Tibial nerve (tissue), 4 donors: ENCODE measurements at regions not wholly inside any gene's neighbourhood (a gene's known extent, or its start where the extent isn't known, plus 50 kb on each side); places are given as distances from the start of the nearest gene placed in this dataset.
"Not testable (repeated sequence)": the region's sequence is repeated elsewhere in the genome, so short reads cannot be mapped to it uniquely, and the experiment has no call there.

Experiments
- DNase-seq, 2 donors: peaks; one replicate each; pipeline ENCODE4 v3.0.0-alpha.2; 2019; ENCODE audit warnings: low spot score in 2 of 2
- H3K27ac ChIP-seq, 4 donors: fragments of 200-600 bp; sonication (generic) in 3 of 4; one replicate each; pipeline ENCODE4 v1.5.1; 2017 to 2019; ENCODE audit warnings: mild to moderate bottlenecking in 1 of 4
- H3K27me3 ChIP-seq, 2 donors: fragments of 200-600 bp; sonication (generic) in 1 of 2; one replicate each; pipeline versions ENCODE4 v1.5.1 to v1.6.0; 2017 to 2019
- H3K36me3 ChIP-seq, 3 donors: fragments of 200-600 bp; sonication (generic); one replicate each; pipeline ENCODE4 v1.5.1; 2018 to 2019
- H3K4me1 ChIP-seq, 4 donors: fragments of 200-600 bp; sonication (generic) in 3 of 4; one replicate each; pipeline ENCODE4 v1.5.1; 2017 to 2019
- H3K4me3 ChIP-seq, 4 donors: fragments of 200-600 bp; sonication (generic) in 3 of 4; one replicate each; pipeline ENCODE4 v1.5.1; 2017 to 2019; ENCODE audit warnings: mild to moderate bottlenecking in 1 of 4, moderate library complexity in 1 of 4
- H3K9me3 ChIP-seq, 4 donors: fragments of 200-600 bp; sonication (generic) in 3 of 4; one replicate each; pipeline ENCODE4 v1.5.1; 2017 to 2019
- EP300 ChIP-seq, 2 donors: sonication (generic); formaldehyde crosslinking; IDR thresholded peaks; one replicate each; pipeline ENCODE4 v1.6.1; 2017; ENCODE audit warnings: antibody characterized with exemption in 2 of 2, mild to moderate bottlenecking in 1 of 2
- POLR2A ChIP-seq, 2 donors: fragments of 450-650 bp; IDR thresholded peaks; one replicate each; pipeline ENCODE4 v1.6.1; 2017; ENCODE audit warnings: antibody characterized with exemption in 2 of 2, mild to moderate bottlenecking in 2 of 2, moderate library complexity in 2 of 2
- WGBS, 2 donors: methylation state at CpG; one replicate each; pipeline ENCODE4 v1.1.5; 2018; 5-methylcytosine and 5-hydroxymethylcytosine counted together
- TF ChIP-seq, protein P1 (sequence below), 5 experiments: fragments of 200-600 bp in 3 of 5; fragments of 450-650 bp in 2 of 5; sonication (generic) in 3 of 5; IDR thresholded peaks; one replicate each; pipeline ENCODE4 v1.5.1; 2016 to 2019; ENCODE audit warnings: antibody characterized with exemption in 5 of 5, mild to moderate bottlenecking in 3 of 5, moderate library complexity in 2 of 5

DNA sequence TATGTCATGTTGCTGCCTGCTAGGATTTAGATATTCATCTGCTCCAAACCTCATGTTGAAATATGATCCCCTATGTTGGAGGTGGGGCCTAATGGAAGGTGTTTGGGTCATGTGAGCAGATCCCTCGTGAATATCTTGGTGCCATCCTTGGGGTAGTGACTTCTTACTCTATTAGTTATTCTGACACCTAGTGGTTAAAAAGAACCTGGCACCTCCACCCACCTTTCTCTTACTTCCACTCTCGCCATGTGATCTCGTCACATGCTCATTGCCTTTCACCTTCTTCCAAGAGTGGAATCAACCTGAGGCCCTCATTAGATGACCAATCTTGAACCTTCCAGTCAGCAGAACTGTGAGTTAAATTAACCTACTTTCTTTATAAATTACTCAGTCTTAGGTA lies 549.4 kb upstream of the SYNCRIP start:
- Histone ChIP-seq H3K4me3 (no peak overlapping the region), H3K27me3 (no peaks in the 10 kb centered on the region), H3K36me3 (no peaks in the 10 kb centered on the region), H3K4me1 (no peaks in the 10 kb centered on the region), H3K9me3 (no peaks in the 10 kb centered on the region), H3K27ac (no peak overlapping the region)
- 65 to 76% methylated on average over 3 of the region's 3 CpGs for WGBS, 2 donors
- TF ChIP-seq, protein P1, sequence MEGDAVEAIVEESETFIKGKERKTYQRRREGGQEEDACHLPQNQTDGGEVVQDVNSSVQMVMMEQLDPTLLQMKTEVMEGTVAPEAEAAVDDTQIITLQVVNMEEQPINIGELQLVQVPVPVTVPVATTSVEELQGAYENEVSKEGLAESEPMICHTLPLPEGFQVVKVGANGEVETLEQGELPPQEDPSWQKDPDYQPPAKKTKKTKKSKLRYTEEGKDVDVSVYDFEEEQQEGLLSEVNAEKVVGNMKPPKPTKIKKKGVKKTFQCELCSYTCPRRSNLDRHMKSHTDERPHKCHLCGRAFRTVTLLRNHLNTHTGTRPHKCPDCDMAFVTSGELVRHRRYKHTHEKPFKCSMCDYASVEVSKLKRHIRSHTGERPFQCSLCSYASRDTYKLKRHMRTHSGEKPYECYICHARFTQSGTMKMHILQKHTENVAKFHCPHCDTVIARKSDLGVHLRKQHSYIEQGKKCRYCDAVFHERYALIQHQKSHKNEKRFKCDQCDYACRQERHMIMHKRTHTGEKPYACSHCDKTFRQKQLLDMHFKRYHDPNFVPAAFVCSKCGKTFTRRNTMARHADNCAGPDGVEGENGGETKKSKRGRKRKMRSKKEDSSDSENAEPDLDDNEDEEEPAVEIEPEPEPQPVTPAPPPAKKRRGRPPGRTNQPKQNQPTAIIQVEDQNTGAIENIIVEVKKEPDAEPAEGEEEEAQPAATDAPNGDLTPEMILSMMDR (IDR thresholded peaks at IDR 0.05): no peak
- TF ChIP-seq POLR2A (IDR thresholded peaks at IDR 0.05): no peak
- no peak for TF ChIP-seq EP300 (IDR thresholded peaks at IDR 0.05)
- DNase-seq: no peak

DNA sequence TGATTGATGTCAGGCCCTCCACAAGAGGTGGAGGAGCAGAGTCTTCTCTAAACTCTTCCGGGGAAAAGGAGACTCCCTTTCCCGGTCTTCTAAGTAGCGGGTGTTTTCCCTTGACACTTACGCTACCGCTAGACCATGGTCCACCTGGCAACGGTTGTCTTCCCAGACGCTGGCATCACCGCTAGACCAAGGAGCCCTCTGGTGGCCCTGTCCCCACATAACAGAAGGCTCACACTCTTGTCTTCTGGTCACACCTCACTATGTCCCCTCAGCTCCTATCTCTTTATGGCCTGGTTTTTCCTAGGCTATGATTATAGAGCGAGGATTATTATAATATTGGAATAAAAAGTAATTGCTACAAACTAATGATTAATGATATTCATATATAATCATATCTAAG lies 532.5 kb upstream of the SYNCRIP start:
- DNase-seq, H3K36me3 ChIP-seq, H3K9me3 ChIP-seq, H3K27me3 ChIP-seq, H3K27ac ChIP-seq, H3K4me3 ChIP-seq, H3K4me1 ChIP-seq: not testable (repeated sequence)
- 43 to 66% methylated on average over 9 of the region's 9 CpGs for WGBS, 2 donors

DNA sequence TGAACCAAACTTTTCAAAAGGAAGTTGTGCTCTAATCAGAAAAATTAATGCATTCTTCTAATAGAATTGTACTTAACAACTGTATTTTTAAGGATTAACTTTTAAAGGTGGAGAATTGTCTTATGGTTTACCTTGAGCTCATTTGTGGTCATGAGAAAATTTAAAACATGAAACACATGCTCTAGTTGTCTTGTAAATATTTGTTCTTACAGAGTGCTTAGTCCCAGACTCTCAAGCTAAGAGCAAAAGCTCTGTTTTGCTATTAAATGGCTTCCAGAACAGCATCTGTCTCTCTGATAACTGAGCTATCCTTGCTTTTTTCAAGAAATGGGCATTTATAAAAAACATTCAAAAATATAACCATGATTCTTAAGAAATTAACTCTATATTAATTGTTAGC lies 512.2 kb upstream of the SYNCRIP start:
- Histone ChIP-seq H3K27me3 (no peaks in the 10 kb centered on the region), H3K4me1 (no peaks in the 10 kb centered on the region), H3K4me3 (no peak overlapping the region), H3K9me3 (no peaks in the 10 kb centered on the region), H3K36me3 (no peaks in the 10 kb centered on the region), H3K27ac (no peak overlapping the region)
- DNase-seq: no peak
- no peak for TF ChIP-seq POLR2A (IDR thresholded peaks at IDR 0.05)
- TF ChIP-seq, protein P1 (IDR thresholded peaks at IDR 0.05): no peak
- no peak for TF ChIP-seq EP300 (IDR thresholded peaks at IDR 0.05)

DNA sequence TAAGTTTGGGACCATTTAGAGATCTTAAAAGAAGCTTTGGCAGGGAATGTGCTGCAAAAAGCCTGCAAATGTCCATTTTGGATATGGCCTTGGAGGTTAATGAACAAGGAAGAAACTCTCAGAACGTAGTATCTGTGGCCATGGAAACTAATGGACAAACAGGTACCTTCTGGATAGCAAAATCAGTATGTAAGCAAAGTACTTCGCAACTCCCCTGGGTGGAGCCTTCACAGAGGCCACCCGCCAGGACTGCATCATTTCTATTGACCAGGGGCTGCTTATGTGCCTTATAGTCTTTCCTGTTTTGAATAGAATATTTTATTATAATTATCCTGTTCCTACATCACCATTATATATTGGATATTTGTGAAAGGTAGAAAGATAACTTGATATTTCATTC lies 510.8 kb upstream of the SYNCRIP start:
- WGBS, 2 donors: 75 to 83% methylated on average over 3 of the region's 3 CpGs
- TF ChIP-seq EP300 (IDR thresholded peaks at IDR 0.05) (no peak), POLR2A (IDR thresholded peaks at IDR 0.05) (no peak)
- TF ChIP-seq, protein P1 (IDR thresholded peaks at IDR 0.05): no peak
- H3K27ac ChIP-seq: no peak overlapping the region
- H3K9me3 ChIP-seq: no peaks in the 10 kb centered on the region
- DNase-seq: no peak
- no peak overlapping the region for H3K4me3 ChIP-seq
- no peaks in the 10 kb centered on the region for H3K36me3 ChIP-seq
- H3K27me3 ChIP-seq: no peaks in the 10 kb centered on the region
- H3K4me1 ChIP-seq: no peaks in the 10 kb centered on the region

DNA sequence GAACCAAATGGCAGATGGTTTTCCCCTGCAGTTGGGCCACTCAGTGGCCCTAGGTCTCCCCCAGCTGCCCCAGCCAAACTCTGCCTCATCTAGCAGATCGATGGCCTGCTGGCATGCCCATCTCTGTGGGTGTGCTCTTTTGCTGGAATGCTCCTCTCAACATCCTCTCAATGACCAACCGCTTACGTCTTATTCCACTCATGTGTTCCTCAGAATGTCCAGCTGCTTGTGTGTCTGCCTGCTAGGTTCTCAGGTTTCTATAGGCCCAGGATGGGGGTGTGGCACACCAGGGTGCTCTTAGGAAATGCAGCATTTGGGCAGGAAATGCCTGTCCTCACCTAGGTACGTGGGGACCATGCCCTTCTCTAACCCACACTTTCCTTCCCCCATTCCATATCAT lies 509.9 kb upstream of the SYNCRIP start:
- TF ChIP-seq POLR2A (IDR thresholded peaks at IDR 0.05) (no peak), EP300 (IDR thresholded peaks at IDR 0.05) (no peak)
- TF ChIP-seq, protein P1 (IDR thresholded peaks at IDR 0.05): no peak
- H3K36me3 ChIP-seq: no peaks in the 10 kb centered on the region
- no peak overlapping the region for H3K4me3 ChIP-seq
- no peaks in the 10 kb centered on the region for H3K9me3 ChIP-seq
- no peaks in the 10 kb centered on the region for H3K27me3 ChIP-seq
- WGBS, 2 donors: 57 to 58% methylated on average over 4 of the region's 4 CpGs
- no peaks in the 10 kb centered on the region for H3K4me1 ChIP-seq
- H3K27ac ChIP-seq: no peak overlapping the region
- DNase-seq: no peak

DNA sequence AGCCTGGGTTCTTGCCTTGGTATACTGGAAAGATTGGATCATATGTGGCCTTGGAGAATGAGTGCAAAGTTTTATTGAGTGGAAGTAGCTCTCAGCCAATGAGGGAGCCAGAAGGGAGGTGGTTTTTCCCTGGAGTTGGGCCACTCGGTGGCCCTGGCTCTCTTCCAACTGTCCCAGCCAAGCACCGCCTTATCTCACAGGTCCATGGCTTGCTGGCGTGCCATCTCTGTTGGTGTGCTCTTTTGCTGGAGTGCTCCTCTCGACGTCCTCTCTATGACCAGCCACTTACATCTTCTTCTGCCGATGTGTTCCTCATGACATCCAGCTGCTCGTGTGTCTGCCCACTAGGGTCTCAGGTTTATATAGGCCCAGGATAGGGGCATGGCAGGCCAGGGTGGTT lies 505.9 kb upstream of the SYNCRIP start:
- no peaks in the 10 kb centered on the region for H3K9me3 ChIP-seq
- no peak overlapping the region for H3K27ac ChIP-seq
- no peaks in the 10 kb centered on the region for H3K36me3 ChIP-seq
- DNase-seq: no peak
- 81 to 90% methylated on average over 7 of the region's 7 CpGs for WGBS, 2 donors
- H3K4me3 ChIP-seq: no peak overlapping the region
- TF ChIP-seq EP300 (IDR thresholded peaks at IDR 0.05) (no peak), POLR2A (IDR thresholded peaks at IDR 0.05) (no peak)
- TF ChIP-seq, protein P1 (IDR thresholded peaks at IDR 0.05): no peak
- no peaks in the 10 kb centered on the region for H3K27me3 ChIP-seq
- no peaks in the 10 kb centered on the region for H3K4me1 ChIP-seq
